ENCODE measurements at regions not wholly inside any gene's neighbourhood (a gene's known extent, or its start where the extent isn't known, plus 50 kb on each side); places are given as distances from the start of the nearest gene placed in this dataset.

GRCh38 chr10:81109200-81109752 is 571.6 kb downstream of the SH2D4B start (continued):
- no peak for TF ChIP-seq NKRF (conservative IDR thresholded peaks at IDR 0.05)
- TF ChIP-seq CREB1 (IDR thresholded peaks at IDR 0.05; ENCODE audit: low read depth), result no peak
- TF ChIP-seq NFIC (IDR thresholded peaks at IDR 0.05; ENCODE audit: low read depth, low read length), result no peak
- TF ChIP-seq MYC (IDR thresholded peaks at IDR 0.05; ENCODE audit: insufficient read depth, insufficient read length, insufficient replicate concordance, low read length, severe bottlenecking), result no peak
- TF ChIP-seq EP300 (IDR thresholded peaks at IDR 0.05; ENCODE audit: borderline replicate concordance in 1 of 2, control insufficient read depth in 1 of 2, low read depth in 2 of 2, low read length in 2 of 2), result no peak
- no peak for TF ChIP-seq POLR2AphosphoS2 (IDR thresholded peaks at IDR 0.05; ENCODE audit: low read depth, low read length)
- no peak for TF ChIP-seq PML (IDR thresholded peaks at IDR 0.05; ENCODE audit: low read length)
- no peak for TF ChIP-seq ATF2 (IDR thresholded peaks at IDR 0.05; ENCODE audit: low read length)
- TF ChIP-seq ESRRA (IDR thresholded peaks at IDR 0.05; ENCODE audit: low read length), result 0 out of 2 replicates have a peak, but pooled peaks have one; percentile 1
- TF ChIP-seq IRF3 (IDR thresholded peaks at IDR 0.05), result no peak
- no peak for TF ChIP-seq MEF2A (IDR thresholded peaks at IDR 0.05; ENCODE audit: insufficient read depth, low read depth, low read length)
- TF ChIP-seq ZBTB33 (IDR thresholded peaks at IDR 0.05), result no peak
- no peak for TF ChIP-seq KAT2A (conservative IDR thresholded peaks at IDR 0.05; ENCODE audit: control insufficient read depth, low read depth, low read length)
- no peak for TF ChIP-seq IKZF2 (IDR thresholded peaks at IDR 0.05)
- TF ChIP-seq SMARCA5 (IDR thresholded peaks at IDR 0.05), result peak; percentile 65; the same call in 1 of the 2 replicates
- no peak for TF ChIP-seq FOXK2 (IDR thresholded peaks at IDR 0.05)
- no peak for TF ChIP-seq CHD1 (IDR thresholded peaks at IDR 0.05; ENCODE audit: low read depth, low read length)
- TF ChIP-seq NR2C2 (IDR thresholded peaks at IDR 0.05; ENCODE audit: borderline replicate concordance, control insufficient read depth, insufficient read length, low read depth), result no peak
- TF ChIP-seq ZNF384 (IDR thresholded peaks at IDR 0.05; ENCODE audit: borderline replicate concordance, low read depth, low read length), result no peak
- TF ChIP-seq PAX5 (IDR thresholded peaks at IDR 0.05; ENCODE audit: borderline replicate concordance, low read depth, low read length), result no peak
- TF ChIP-seq MXI1 (IDR thresholded peaks at IDR 0.05; ENCODE audit: low read depth, low read length), result no peak
